ENCODE measurements at regions not wholly inside any gene's neighbourhood (a gene's known extent, or its start where the extent isn't known, plus 50 kb on each side); places are given as distances from the start of the nearest gene placed in this dataset.

DNA sequence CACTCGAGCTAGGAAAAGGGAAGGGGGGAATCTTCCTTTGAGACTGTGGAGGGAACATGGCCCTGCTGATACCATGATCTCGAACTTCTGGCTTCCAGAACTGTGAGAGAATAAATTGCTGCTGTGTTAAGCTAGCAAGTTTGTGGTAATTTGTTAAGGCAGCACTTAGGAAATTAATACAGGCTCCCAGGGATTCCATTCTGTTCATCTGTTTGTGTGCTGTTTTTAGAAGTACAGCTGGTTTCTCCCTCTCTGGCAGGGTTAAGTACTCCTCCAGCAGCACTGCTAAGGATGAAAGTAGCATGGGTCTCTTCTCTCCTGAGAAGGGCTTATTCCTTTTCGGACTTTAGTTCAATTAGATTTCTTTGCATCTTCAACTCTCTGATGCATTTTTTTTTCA lies 268.3 kb downstream of the HHIPL2 start:
- H3K4me1 Mint-ChIP-seq (ENCODE audit: low read depth, unreplicated experiment) = no peaks in the 10 kb centered on the region
- peaks cover 2% of the 10 kb centered on the region for H3K9me3 Mint-ChIP-seq (ENCODE audit: unreplicated experiment)
- H3K36me3 Mint-ChIP-seq (ENCODE audit: unreplicated experiment) = no peaks in the 10 kb centered on the region
- no peak overlapping the region for H3K4me3 Mint-ChIP-seq (ENCODE audit: unreplicated experiment)
- no peaks in the 10 kb centered on the region for H3K27me3 Mint-ChIP-seq (ENCODE audit: unreplicated experiment)
- TF ChIP-seq CTCF (IDR thresholded peaks at IDR 0.05; ENCODE audit: partially characterized antibody, unreplicated experiment) = no peak
- no peak for DNase-seq
- H3K27ac Mint-ChIP-seq (ENCODE audit: unreplicated experiment) = no peak overlapping the region

GRCh38 chr1:222278501-222278900 lies 269.4 kb downstream of the HHIPL2 start:
- peaks cover 2% of the 10 kb centered on the region for H3K9me3 Mint-ChIP-seq (ENCODE audit: unreplicated experiment)
- DNase-seq = no peak
- H3K4me1 Mint-ChIP-seq (ENCODE audit: low read depth, unreplicated experiment) = no peaks in the 10 kb centered on the region
- no peak for TF ChIP-seq CTCF (IDR thresholded peaks at IDR 0.05; ENCODE audit: partially characterized antibody, unreplicated experiment)
- no peaks in the 10 kb centered on the region for H3K36me3 Mint-ChIP-seq (ENCODE audit: unreplicated experiment)
- H3K4me3 Mint-ChIP-seq (ENCODE audit: unreplicated experiment) = no peak overlapping the region
- H3K27me3 Mint-ChIP-seq (ENCODE audit: unreplicated experiment) = no peaks in the 10 kb centered on the region
- H3K27ac Mint-ChIP-seq (ENCODE audit: unreplicated experiment) = no peak overlapping the region

DNA sequence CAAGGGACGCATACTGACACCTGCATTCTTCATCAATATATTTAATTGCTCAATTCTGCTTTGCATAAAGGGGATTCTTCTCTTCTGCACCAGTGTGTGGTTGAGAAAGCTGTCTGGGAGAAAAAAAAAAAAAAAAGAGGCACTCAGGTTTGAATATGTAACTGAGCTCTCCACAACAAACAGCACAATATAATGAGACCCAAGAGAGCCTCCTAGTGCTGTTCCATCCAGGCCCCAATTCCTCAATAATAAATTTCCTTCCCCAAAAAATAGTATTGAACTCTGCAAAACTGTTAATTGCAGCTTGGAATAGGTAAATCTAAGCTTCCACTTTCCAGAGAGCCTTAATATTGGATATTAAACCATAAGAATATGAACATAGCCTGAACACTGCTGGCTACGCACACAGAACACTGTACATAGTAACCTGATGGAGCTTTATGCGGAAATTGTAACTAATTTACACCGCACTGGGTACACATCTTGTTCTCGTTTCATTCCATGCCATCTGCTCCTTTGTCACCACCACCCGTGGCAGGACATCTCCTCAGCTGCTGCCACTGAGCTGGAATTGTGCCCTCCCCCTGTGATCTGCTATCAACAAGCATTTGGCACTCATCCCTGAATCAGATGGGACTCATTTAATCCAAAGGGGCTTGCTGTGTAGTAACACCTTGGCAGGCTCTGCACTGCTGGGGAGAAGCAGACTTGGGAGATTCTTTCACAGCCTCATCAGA lies 272.0 kb downstream of the HHIPL2 start:
- DNase-seq = no peak
- Mint-ChIP-seq H3K4me3 (ENCODE audit: unreplicated experiment) (no peak overlapping the region), H3K4me1 (ENCODE audit: low read depth, unreplicated experiment) (no peaks in the 10 kb centered on the region), H3K27ac (ENCODE audit: unreplicated experiment) (no peak overlapping the region), H3K9me3 (ENCODE audit: unreplicated experiment) (peaks cover 2% of the 10 kb centered on the region), H3K27me3 (ENCODE audit: unreplicated experiment) (no peaks in the 10 kb centered on the region), H3K36me3 (ENCODE audit: unreplicated experiment) (no peaks in the 10 kb centered on the region)
- TF ChIP-seq CTCF (IDR thresholded peaks at IDR 0.05; ENCODE audit: partially characterized antibody, unreplicated experiment) = no peak

GRCh38 chr1:222275001-222275728 lies 272.7 kb downstream of the HHIPL2 start:
- H3K9me3 Mint-ChIP-seq (ENCODE audit: unreplicated experiment) = peaks cover 2% of the 10 kb centered on the region
- no peak overlapping the region for H3K27ac Mint-ChIP-seq (ENCODE audit: unreplicated experiment)
- DNase-seq = no peak
- H3K27me3 Mint-ChIP-seq (ENCODE audit: unreplicated experiment) = no peaks in the 10 kb centered on the region
- H3K36me3 Mint-ChIP-seq (ENCODE audit: unreplicated experiment) = no peaks in the 10 kb centered on the region
- no peak overlapping the region for H3K4me3 Mint-ChIP-seq (ENCODE audit: unreplicated experiment)
- no peak for TF ChIP-seq CTCF (IDR thresholded peaks at IDR 0.05; ENCODE audit: partially characterized antibody, unreplicated experiment)
- no peaks in the 10 kb centered on the region for H3K4me1 Mint-ChIP-seq (ENCODE audit: low read depth, unreplicated experiment)
